GM21576 (cell line): ENCODE measurements at regions not wholly inside any gene's neighbourhood (a gene's known extent, or its start where the extent isn't known, plus 50 kb on each side); places are given as distances from the start of the nearest gene placed in this dataset.

ENCODE experiments used
- ATAC-seq: cut with Tn5 transposase; IDR thresholded peaks from one replicate; pipeline ENCODE4 v1.9.1; 2021; ENCODE audit warnings: mild to moderate bottlenecking, moderate library complexity; ENCODE audit not compliant: unreplicated experiment

- no peak for ATAC-seq
These were observed 429.8 kb upstream of the CDH2 start for GRCh38 chr18:28606686-28607085.

DNA sequence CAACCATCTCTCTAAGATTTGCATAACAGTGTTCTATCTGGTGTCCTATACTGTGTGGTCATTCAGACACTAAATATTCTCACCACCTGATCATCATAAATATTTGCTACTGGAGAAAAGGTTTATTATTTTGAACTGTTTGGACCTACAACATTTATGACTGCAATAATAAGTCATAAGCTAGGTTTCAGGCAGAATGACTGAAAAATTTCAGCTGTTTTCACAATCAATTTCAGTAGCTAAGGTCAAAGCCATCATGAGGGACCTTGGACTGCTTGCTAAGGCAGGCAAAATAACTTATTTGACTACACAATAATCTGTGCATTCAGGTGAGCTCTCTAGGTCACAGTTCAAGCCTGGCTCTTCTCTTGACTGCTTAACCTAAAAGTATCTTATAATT lies 425.5 kb upstream of the CDH2 start:
- ATAC-seq: no peak

DNA sequence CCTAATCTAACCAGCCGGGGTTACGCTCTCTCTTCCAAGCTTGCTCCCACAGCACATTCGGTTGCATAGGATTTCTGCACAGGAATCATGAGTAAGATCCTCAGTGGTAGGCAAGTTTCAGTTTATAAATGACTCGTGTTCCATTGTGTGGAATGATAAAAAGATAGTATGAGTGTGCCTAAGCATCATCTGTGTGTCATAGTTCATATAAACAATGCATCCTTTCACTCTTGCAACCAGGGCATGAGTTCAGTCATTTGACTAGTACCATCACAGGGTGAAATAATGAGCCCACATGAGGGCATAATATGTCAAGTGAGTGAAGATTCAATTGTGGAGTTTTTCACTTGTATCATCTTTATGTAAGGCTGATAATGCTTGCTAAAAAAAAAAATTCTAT lies 417.1 kb upstream of the CDH2 start:
- ATAC-seq: no peak

DNA sequence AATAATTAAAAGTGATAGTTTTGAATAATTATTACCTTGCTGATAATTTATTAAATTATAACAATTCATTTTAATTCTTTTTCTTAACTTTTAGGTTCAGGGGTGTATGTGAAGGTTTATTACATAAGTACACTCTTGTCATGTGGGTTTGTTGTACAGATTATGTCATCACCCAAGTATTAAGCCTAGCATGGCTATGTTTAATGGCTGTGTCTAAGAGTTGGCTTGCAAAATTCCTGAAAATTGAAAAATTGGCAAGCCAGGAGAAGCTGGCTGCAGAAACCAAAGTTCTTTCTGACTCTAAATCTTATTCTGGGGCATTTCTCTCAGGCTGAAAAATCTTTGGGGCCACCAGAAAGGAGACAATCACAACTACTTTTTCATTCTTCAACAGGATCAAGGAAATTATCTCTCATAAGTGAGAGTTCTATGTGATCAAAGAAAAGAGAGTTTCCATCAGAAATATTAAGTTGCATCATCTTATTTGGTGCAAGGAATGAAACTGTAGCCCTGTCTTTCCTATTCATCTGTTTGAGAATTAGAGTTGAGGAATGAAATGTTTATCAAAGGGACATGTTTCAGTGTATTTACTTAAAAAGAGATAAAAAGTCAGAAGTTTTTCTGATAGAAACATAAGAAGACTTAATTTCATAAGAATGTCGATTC lies 412.1 kb upstream of the CDH2 start:
- ATAC-seq: no peak

- ATAC-seq: no peak
These were observed 407.8 kb upstream of the CDH2 start for GRCh38 chr18:28584731-28585130.

DNA sequence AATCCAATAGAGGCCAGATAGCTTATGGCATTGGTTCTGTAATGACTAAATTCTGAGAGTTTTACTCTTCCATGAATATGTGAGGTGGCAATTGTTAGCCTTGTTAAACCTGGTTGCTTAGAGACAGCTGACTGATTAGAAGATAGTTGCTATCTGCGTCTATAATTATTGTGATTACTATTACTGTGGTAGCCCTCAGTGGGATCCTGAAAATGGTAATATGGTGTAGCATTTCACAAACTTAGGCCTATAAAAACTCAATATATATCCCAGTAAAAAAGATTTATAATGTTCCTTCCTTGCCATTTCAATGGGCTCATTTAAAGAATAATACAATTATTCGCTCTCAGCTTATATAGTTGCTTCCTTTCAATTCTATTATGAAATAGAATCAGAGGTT lies 405.8 kb upstream of the CDH2 start:
- no peak for ATAC-seq

- no peak for ATAC-seq
These were observed 404.7 kb upstream of the CDH2 start for GRCh38 chr18:28581521-28582071.

GRCh38 chr18:28576941-28577340 lies 400.0 kb upstream of the CDH2 start:
- ATAC-seq: no peak

DNA sequence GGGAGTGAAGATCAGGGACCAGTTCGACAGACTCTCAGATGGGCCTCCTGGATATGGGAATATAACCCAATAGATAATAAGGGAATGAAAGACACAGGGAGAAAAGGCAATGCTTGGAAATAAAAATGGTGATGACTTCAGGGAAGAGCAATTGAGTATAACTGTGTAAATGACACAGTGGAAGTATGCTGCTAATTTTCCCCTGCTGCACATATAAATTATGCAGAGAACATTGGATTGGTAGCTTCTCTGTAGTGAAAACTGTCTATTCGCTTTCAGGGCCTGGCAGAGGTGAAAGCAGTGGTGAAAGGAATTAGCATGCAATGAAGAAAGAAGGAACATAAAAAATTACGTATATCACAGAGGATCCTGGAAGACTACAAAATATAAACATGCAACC lies 398.2 kb upstream of the CDH2 start:
- ATAC-seq: no peak

- ATAC-seq: no peak
These were observed 397.2 kb upstream of the CDH2 start for GRCh38 chr18:28574175-28574574.

GRCh38 chr18:28571929-28572328 lies 395.0 kb upstream of the CDH2 start:
- no peak for ATAC-seq

DNA sequence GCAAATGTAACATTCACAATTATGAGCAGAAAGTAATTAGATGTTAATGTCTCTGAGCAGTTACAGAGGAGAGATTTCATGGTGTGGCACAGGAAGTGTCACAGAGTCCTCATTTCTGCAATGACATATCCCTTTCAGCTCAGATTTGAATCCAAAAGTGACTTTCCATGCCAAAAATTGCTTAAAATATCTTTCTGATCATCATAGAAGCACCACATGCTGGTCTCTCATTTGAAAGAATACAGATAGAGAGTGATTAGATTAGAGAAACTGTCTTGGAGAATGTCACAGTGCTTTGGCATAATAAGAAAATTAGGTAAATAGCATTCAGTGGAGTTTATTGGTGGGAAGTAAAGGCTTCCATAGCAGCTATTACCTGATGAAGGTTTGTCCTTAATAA lies 383.4 kb upstream of the CDH2 start:
- ATAC-seq: no peak

DNA sequence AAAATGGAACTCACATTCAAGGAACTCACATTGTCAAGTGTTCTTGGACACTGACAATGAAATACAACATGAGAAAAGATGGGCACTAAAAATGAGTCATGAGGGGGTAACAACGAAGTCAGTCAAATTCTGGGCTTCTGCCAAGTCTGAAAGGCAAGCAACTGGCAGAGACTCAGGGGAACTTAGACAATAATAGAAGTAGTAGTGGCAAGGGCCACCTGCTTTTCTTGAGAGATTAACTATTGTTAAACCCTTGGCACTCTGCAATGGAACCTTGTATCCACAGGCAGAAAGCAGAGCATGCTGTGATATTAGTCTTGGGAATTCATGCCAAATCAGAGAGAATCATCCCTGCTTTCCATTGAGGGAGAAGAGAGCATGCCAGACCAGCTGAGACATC lies 382.6 kb upstream of the CDH2 start:
- no peak for ATAC-seq

- ATAC-seq: no peak
These were observed 365.0 kb upstream of the CDH2 start for GRCh38 chr18:28541934-28542333.

DNA sequence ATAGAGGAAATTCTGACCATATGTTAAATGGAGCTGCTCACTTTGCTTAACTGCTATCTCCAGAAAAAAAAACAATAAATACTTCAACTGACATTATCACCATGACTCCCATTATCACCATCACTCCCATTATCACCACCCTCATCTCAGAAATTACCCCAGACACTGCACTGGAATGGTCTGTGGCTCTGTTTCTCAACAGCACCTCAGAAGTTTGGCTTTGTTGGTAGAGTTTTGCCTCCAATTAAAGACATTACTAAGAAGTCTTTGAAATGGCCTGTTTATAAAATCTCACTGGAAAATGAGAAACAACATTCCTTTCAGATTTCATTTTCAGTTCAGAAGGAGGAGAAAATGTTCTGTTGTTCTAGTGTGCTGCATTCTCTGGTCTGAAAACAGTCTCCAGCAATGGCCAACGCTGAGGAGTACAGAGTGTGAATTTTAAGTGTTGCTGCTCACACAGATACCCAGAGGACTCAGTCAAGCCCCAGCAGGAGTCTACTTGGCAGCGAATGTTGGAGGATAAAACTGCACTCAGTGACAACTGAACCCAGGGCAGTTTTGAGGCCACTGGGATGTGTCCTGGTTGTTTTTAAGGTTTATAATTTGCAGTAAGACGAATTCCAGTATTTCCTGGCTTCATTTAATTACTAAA lies 364.5 kb upstream of the CDH2 start:
- no peak for ATAC-seq

GRCh38 chr18:28529644-28530043 lies 352.7 kb upstream of the CDH2 start:
- ATAC-seq: no peak

DNA sequence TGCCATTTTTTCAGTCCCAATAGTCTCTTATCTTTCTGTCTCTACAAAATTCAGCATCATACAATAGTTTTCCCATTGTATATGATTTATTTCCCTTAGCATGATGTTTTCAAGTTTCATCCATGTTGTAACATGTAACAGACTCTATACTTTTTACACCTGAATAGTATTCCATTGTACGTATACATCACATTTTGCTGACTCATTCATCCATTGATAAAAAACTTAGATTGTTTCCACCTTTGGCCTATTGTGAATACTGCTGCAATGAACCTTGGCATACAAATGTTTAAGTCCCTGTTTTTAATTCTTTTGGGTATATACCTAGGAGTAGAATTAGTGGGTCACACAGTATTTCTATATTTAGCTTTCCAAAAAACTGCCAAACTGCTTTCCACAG lies 349.3 kb upstream of the CDH2 start:
- no peak for ATAC-seq

GRCh38 chr18:28523758-28524475 lies 347.0 kb upstream of the CDH2 start:
- no peak for ATAC-seq

DNA sequence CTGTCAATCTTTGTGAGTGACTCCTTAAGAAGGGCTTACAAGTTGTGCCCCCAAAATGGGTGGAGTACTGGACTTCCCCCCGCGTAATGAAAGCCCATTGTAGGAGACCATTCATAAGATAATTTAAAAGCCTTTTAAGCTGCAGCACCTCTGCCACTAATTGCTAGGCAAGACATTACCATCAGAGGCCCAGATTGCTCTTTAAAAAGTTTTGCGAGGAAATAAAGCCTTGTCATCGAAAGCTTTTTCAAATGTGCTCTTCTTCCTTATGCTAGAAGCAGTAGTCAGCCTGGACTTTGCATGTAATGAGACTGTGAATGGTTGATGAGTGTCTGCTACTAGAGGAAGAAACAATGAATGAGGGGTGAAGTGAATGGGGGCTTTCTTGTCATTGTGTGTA lies 345.3 kb upstream of the CDH2 start:
- ATAC-seq: no peak

DNA sequence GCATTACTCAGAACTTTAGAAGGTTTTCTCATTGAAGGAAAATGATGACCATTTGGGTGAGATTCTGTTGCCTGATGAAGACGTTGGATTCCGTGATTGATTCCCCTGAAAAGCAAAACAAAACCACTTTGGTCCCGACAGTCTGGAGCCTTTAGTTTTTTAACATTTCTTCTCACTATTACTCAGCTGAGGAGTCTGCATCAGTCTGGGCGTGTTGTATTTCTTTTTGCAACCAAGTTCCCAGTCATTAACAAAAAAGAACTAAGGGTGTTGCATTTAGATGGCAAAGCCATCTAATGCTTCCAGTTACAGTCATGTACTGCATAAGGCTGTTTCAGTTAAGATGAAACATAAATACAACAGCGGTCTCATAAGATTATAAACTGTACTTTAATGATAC lies 343.1 kb upstream of the CDH2 start:
- no peak for ATAC-seq

DNA sequence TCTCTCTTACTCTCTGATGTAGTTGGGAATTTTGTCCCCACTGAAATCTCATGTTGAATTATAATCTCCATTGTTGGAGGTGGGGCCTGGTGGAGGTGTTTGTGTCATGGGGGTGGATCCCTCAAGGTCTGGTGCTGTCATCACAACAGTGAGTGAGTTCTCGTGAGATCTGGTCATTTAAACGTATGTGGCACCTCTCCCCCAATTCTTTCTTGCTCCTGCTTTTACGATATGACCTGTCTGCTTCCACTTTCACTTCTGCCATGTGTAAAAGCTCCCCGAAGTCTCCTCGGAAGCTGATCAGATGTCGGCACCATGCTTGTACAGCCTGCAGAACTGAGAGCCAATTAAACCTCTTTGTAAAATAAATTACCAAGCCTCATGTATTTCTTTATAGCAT lies 337.8 kb upstream of the CDH2 start:
- no peak for ATAC-seq

GRCh38 chr18:28512357-28512756 lies 335.4 kb upstream of the CDH2 start:
- ATAC-seq: no peak
